SH-SY5Y (cell line): ENCODE measurements at regions not wholly inside any gene's neighbourhood (a gene's known extent, or its start where the extent isn't known, plus 50 kb on each side); places are given as distances from the start of the nearest gene placed in this dataset.

ENCODE experiments used
- GATA2 ChIP-seq: IDR thresholded peaks from 2 replicates; pipeline ENCODE4 v1.6.1; 2011; ENCODE audit warnings: mild to moderate bottlenecking, low read depth, low read length
- GATA3 ChIP-seq: IDR thresholded peaks from 2 replicates; pipeline ENCODE4 v1.6.1; 2011; ENCODE audit warnings: low read depth, mild to moderate bottlenecking, low read length, moderate library complexity

DNA sequence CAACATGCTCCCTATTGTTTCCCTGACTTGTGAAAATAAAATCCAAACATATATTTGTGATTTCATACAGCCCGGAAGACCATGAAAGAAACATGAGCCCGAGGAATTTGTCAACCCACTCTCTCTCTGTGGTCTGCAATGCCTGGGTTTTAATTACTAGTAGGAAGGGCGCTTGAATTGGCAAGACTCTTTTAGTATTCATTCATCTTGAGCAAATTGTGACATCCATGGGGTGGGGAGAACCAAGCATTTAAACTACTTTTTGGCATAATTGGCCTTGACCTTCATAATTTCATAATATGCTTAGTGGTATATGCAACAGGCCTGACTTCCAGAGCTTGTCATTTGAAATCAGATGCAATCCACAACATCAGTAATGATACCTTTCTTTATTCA lies 142.4 kb upstream of the BMPER start:
- TF ChIP-seq GATA2 (no peak), GATA3 (no peak)
